SK-N-SH (cell line): ENCODE measurements at regions not wholly inside any gene's neighbourhood (a gene's known extent, or its start where the extent isn't known, plus 50 kb on each side); places are given as distances from the start of the nearest gene placed in this dataset.

Experiments used
- ELF1 ChIP-seq: IDR thresholded peaks from 2 replicates; pipeline ENCODE4 v1.4.0; 2012
- EZH2phosphoT487 ChIP-seq: fragments of 200-600 bp; sonication (generic); IDR thresholded peaks from 2 replicates; pipeline ENCODE4 v1.6.1; 2017; ENCODE audit warnings: low read depth, mixed run types, mild to moderate bottlenecking, antibody characterized with exemption, moderate library complexity, borderline replicate concordance
- FOXM1 ChIP-seq: IDR thresholded peaks from 2 replicates; pipeline ENCODE4 v1.4.0; 2012; ENCODE audit warnings: low read depth, mild to moderate bottlenecking
- GABPA ChIP-seq: IDR thresholded peaks from 2 replicates; pipeline ENCODE4 v1.4.0; 2012; ENCODE audit warnings: low read depth, mild to moderate bottlenecking
- NFIC ChIP-seq: IDR thresholded peaks from 2 replicates; pipeline ENCODE4 v1.4.0; 2012; ENCODE audit warnings: borderline replicate concordance
- POLR2AphosphoS5 ChIP-seq: IDR thresholded peaks from 2 replicates; pipeline ENCODE4 v1.6.1; 2012; ENCODE audit warnings: low read depth, low read length
- SIN3A ChIP-seq: IDR thresholded peaks from 2 replicates; pipeline ENCODE4 v1.6.1; 2012; ENCODE audit warnings: low read depth, mild to moderate bottlenecking, low read length, moderate library complexity, borderline replicate concordance
- SMC3 ChIP-seq: IDR thresholded peaks from 2 replicates; pipeline ENCODE4 v1.6.1; 2012; ENCODE audit warnings: low read depth, low read length, improper control_type of control experiment
- TAF1 ChIP-seq: IDR thresholded peaks from 2 replicates; pipeline ENCODE4 v1.6.1; 2012; ENCODE audit warnings: low read depth, mild to moderate bottlenecking, low read length, moderate library complexity, borderline replicate concordance
- YY1 ChIP-seq: IDR thresholded peaks from 2 replicates; pipeline ENCODE4 v1.4.0; 2012; ENCODE audit warnings: low read depth, mild to moderate bottlenecking
- TF ChIP-seq, protein P1 (sequence below): fragments of 200-600 bp; sonication (generic); IDR thresholded peaks from 2 replicates; pipeline ENCODE4 v1.6.1; 2017; ENCODE audit warnings: antibody characterized with exemption, mild to moderate bottlenecking, moderate library complexity

DNA sequence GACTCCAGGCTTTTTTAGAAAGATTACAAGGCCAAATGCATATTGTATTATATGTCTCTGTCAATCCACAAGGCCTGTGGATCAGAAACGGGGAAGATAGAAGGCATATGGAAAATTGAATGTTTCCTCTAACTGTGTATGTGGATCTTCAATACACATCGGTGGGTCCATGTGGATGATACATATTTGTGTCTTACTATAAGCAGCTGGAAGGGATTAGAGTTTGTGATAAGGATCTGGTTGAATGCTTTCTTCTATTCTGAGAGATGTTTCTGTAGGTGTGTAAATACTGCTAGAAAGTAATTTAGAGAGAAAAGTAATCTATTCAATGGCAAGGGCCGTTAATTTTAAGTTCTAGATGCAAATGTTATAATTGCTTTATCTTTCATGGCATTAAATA is 137.8 kb upstream of the AKR1E2 start:
- TF ChIP-seq FOXM1, result no peak
- TF ChIP-seq, protein P1, sequence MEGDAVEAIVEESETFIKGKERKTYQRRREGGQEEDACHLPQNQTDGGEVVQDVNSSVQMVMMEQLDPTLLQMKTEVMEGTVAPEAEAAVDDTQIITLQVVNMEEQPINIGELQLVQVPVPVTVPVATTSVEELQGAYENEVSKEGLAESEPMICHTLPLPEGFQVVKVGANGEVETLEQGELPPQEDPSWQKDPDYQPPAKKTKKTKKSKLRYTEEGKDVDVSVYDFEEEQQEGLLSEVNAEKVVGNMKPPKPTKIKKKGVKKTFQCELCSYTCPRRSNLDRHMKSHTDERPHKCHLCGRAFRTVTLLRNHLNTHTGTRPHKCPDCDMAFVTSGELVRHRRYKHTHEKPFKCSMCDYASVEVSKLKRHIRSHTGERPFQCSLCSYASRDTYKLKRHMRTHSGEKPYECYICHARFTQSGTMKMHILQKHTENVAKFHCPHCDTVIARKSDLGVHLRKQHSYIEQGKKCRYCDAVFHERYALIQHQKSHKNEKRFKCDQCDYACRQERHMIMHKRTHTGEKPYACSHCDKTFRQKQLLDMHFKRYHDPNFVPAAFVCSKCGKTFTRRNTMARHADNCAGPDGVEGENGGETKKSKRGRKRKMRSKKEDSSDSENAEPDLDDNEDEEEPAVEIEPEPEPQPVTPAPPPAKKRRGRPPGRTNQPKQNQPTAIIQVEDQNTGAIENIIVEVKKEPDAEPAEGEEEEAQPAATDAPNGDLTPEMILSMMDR, result no peak
- TF ChIP-seq SIN3A, result no peak
- no peak for TF ChIP-seq TAF1
- TF ChIP-seq ELF1, result no peak
- no peak for TF ChIP-seq POLR2AphosphoS5
- no peak for TF ChIP-seq EZH2phosphoT487
- no peak for TF ChIP-seq GABPA
- TF ChIP-seq SMC3, result no peak
- TF ChIP-seq YY1, result no peak
- no peak for TF ChIP-seq NFIC
